DMS 273 (cell line): ENCODE measurements at regions not wholly inside any gene's neighbourhood (a gene's known extent, or its start where the extent isn't known, plus 50 kb on each side); places are given as distances from the start of the nearest gene placed in this dataset.
A peak's percentile ranks its signal among the peaks of the same experiment; 100 is the strongest.

ENCODE experiments used
- DNase-seq: peaks from one replicate; lab custom pipeline; 2025; ENCODE audit not compliant: unreplicated experiment; lab: John Stamatoyannopoulos, UW

GRCh38 chr13:31895691-31896090 lies 135.9 kb upstream of the FRY start:
- no peak for DNase-seq

GRCh38 chr13:31896427-31896826 lies 135.1 kb upstream of the FRY start:
- peak; percentile 8 for DNase-seq

GRCh38 chr13:31898378-31899071 lies 133.0 kb upstream of the FRY start:
- DNase-seq = peak; percentile 7

- DNase-seq = no peak
Measured at GRCh38 chr13:31901985-31902384, 129.6 kb upstream of the FRY start.

- DNase-seq = no peak
Measured at GRCh38 chr13:31903111-31903815, 128.3 kb upstream of the FRY start.

- DNase-seq = no peak
Measured at GRCh38 chr13:31904941-31905824, 126.4 kb upstream of the FRY start.

GRCh38 chr13:31905961-31906360 lies 125.6 kb upstream of the FRY start:
- no peak for DNase-seq

GRCh38 chr13:31908696-31909411 lies 122.7 kb upstream of the FRY start:
- DNase-seq = no peak

- peak; percentile 68 for DNase-seq
Measured at GRCh38 chr13:31909864-31910551, 121.6 kb upstream of the FRY start.

- no peak for DNase-seq
Measured at GRCh38 chr13:31910633-31911032, 120.9 kb upstream of the FRY start.

- no peak for DNase-seq
Measured at GRCh38 chr13:31912647-31913401, 118.8 kb upstream of the FRY start.

GRCh38 chr13:31913459-31913858 lies 118.1 kb upstream of the FRY start:
- no peak for DNase-seq

- DNase-seq = no peak
Measured at GRCh38 chr13:31914843-31915242, 116.7 kb upstream of the FRY start.

- DNase-seq = no peak
Measured at GRCh38 chr13:31918707-31919106, 112.9 kb upstream of the FRY start.

GRCh38 chr13:31919241-31919640 lies 112.3 kb upstream of the FRY start:
- no peak for DNase-seq

GRCh38 chr13:31919971-31920726 lies 111.4 kb upstream of the FRY start:
- no peak for DNase-seq

GRCh38 chr13:31920727-31921100 lies 110.9 kb upstream of the FRY start:
- no peak for DNase-seq

- DNase-seq = no peak
Measured at GRCh38 chr13:31922724-31923123, 108.8 kb upstream of the FRY start.

- DNase-seq = no peak
Measured at GRCh38 chr13:31923134-31923763, 108.3 kb upstream of the FRY start.
